ENCODE measurements at regions not wholly inside any gene's neighbourhood (a gene's known extent, or its start where the extent isn't known, plus 50 kb on each side); places are given as distances from the start of the nearest gene placed in this dataset.
"Not testable (repeated sequence)": the region's sequence is repeated elsewhere in the genome, so short reads cannot be mapped to it uniquely, and the experiment has no call there.

DNA sequence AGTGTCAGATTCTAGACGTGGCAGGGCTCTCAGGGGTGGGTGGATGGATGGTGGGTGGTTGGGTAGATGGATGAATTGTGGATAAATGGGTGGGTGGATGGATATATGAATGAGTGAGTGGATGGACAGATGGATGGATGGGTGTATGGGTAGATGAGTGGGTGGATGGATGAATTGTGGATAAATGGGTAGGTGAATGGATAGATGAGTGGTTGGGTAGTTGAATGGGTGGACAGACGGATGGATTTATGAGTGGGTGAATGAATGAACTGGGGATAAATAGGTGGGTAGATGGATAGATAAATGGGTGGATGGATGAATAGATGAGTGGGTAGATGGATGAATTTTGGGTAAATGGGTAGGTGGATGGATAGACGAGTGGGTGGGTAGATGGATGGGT is 111.0 kb upstream of the ZNF469 start:
- H3K4me1 ChIP-seq (ENCODE audit: control insufficient read depth, insufficient read depth, low read length); H3K36me3 ChIP-seq (ENCODE audit: control insufficient read depth in 2 of 2, insufficient read depth in 1 of 2, low read length in 2 of 2); CTCF ChIA-PET; POLR2A ChIA-PET; H3K27ac ChIP-seq (ENCODE audit: extremely low read depth, low read depth, low read length); H3K4me3 ChIP-seq (ENCODE audit: low read depth, low read length); H3K9me3 ChIP-seq (ENCODE audit: control insufficient read depth, insufficient read depth, low read depth, low read length): not testable (repeated sequence)
- TF ChIP-seq ZFHX2 (tag by site-specific recombination; conservative IDR thresholded peaks at IDR 0.05) = peak; percentile 97
- TF ChIP-seq EGR2 (tag by site-specific recombination; IDR thresholded peaks at IDR 0.05; ENCODE audit: low read depth) = peak; percentile 100

DNA sequence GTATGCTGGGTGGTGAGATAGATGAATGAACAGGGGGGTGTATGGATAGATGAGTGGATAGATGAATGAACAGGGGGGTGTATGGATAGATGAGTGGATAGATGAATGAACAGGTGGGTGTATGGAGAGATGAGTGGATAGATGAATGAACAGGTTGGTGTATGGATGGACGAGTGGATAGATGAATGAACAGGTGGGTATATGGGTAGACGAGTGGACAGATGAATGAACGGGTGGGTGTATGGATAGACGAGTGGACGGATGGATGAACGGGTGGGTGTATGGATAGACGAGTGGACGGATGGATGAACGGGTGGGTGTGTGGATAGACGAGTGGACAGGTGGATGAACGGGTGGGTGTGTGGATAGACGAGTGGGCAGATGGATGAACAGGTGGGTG is 110.3 kb upstream of the ZNF469 start:
- H3K4me3 ChIP-seq (ENCODE audit: low read depth, low read length); H3K4me1 ChIP-seq (ENCODE audit: control insufficient read depth, insufficient read depth, low read length); POLR2A ChIA-PET; H3K9me3 ChIP-seq (ENCODE audit: control insufficient read depth, insufficient read depth, low read depth, low read length); CTCF ChIA-PET; H3K36me3 ChIP-seq (ENCODE audit: control insufficient read depth in 2 of 2, insufficient read depth in 1 of 2, low read length in 2 of 2); H3K27ac ChIP-seq (ENCODE audit: extremely low read depth, low read depth, low read length): not testable (repeated sequence)
- peak; percentile 29; the same call in 1 of the 2 replicates for TF ChIP-seq EGR2 (tag by site-specific recombination; IDR thresholded peaks at IDR 0.05; ENCODE audit: low read depth)
- peak; percentile 99 for TF ChIP-seq ZBTB17 (tag by site-specific recombination; IDR thresholded peaks at IDR 0.05)
- TF ChIP-seq ZFHX2 (tag by site-specific recombination; conservative IDR thresholded peaks at IDR 0.05) = peak; percentile 16; the same call in 1 of the 2 replicates

DNA sequence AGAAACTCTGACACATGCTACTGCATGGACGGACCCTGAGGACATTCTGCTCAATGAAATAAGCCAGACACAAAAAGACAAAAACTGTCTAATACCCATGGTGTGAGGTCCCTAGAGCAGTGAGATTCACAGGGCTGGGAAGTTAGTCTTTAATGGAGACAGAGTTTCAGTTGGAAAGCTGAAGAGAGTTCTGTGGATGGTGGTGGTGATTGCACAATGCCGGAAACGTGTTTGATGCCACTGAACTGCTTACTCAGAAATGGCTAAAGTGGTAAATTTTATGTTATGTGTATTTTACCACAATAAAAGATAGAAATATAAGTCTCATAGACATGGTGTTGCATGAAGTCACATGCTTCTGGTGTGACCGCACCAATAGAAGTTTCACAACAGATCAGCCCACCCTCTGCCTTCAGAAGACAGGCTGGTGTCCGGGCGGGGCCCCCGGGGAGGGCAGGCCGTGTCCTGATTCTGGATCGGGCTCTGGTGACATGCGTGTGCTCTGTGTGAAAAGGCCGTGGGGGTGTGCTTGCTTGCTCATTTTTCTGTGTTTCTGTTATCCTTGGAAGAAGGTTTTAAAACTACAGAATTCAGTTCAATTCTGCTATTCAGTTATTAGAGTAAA is 108.5 kb upstream of the ZNF469 start:
- CTCF ChIA-PET; H3K9me3 ChIP-seq (ENCODE audit: control insufficient read depth, insufficient read depth, low read depth, low read length); POLR2A ChIA-PET; H3K27ac ChIP-seq (ENCODE audit: extremely low read depth, low read depth, low read length); H3K4me1 ChIP-seq (ENCODE audit: control insufficient read depth, insufficient read depth, low read length); H3K36me3 ChIP-seq (ENCODE audit: control insufficient read depth in 2 of 2, insufficient read depth in 1 of 2, low read length in 2 of 2); H3K4me3 ChIP-seq (ENCODE audit: low read depth, low read length): not testable (repeated sequence)

DNA sequence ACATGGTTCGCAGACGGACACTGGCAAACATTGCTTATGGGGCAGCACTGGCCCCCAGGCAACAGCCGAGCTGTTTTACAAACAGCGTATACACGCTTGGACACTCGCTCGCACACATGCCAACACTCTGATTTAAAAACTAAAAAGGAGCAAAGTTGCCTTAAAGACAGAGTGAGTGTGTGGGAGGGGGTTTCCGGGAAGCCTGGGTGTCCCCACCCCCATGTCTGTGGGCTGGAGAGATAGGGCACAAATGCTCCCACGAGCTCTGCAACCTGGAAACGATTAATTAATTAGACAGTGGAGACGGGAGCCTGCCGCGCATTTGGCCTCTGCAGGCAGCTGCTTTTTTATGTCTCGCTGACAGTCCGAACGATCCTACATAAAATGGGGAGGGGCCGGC is 107.9 kb upstream of the ZNF469 start:
- TF ChIP-seq ZNF600 (tag by site-specific recombination; IDR thresholded peaks at IDR 0.05) = no peak
- TF ChIP-seq ZFHX2 (tag by site-specific recombination; conservative IDR thresholded peaks at IDR 0.05) = 0 out of 2 replicates have a peak, but pooled peaks have one; percentile 9
- peak; percentile 19; the same call in 1 of the 2 replicates for TF ChIP-seq EGR2 (tag by site-specific recombination; IDR thresholded peaks at IDR 0.05; ENCODE audit: low read depth)
- TF ChIP-seq YY1 (tag by site-specific recombination; IDR thresholded peaks at IDR 0.05) = no peak
- Histone ChIP-seq H3K27ac (ENCODE audit: extremely low read depth, low read depth, low read length) (no peak overlapping the region), H3K4me3 (ENCODE audit: low read depth, low read length) (no peak overlapping the region), H3K4me1 (ENCODE audit: control insufficient read depth, insufficient read depth, low read length) (no peaks in the 10 kb centered on the region), H3K9me3 (ENCODE audit: control insufficient read depth, insufficient read depth, low read depth, low read length) (no peaks in the 10 kb centered on the region), H3K36me3 (ENCODE audit: control insufficient read depth in 2 of 2, insufficient read depth in 1 of 2, low read length in 2 of 2) (no peaks in the 10 kb centered on the region)
- ChIA-PET CTCF (no interaction called here), POLR2A (no interaction called here)

DNA sequence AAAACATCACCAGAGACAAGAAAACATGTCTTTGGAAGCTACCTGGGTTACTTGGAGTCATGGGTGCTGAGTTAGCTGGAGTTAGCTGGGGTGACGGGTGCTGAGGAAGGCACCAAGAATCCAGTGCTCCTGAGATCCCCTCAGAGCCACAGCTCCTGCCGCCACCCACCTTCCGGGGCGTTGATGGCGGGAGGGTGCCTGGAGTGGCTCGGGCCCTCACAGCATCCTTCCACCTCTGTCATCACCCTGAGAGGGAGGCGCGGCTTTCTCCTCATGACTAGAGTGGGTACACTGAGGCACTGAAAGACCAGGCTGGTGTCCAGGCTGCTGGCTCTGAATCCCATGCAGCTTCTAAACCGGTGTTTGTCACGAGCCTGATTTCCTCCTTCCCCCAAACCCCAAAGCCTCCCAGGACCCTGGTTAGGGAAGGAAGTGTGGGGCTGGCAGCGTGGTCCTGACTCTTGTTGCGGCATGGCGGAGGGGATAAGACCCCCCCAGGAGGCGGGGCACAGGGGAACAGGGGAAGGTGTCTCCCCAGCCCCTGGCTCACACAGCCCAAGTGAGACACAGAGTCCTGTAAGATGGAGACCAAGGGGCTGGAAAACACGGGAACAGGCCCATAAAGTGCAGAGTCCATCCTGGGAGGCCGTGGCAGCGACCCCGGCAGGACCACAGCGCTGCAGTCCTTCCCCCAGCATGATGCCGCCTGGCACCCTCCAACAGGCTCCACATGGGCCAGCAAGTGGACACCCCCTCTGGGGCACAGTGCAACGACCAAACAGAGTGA is 107.2 kb upstream of the ZNF469 start:
- H3K36me3 ChIP-seq (ENCODE audit: control insufficient read depth in 2 of 2, insufficient read depth in 1 of 2, low read length in 2 of 2); POLR2A ChIA-PET; H3K4me1 ChIP-seq (ENCODE audit: control insufficient read depth, insufficient read depth, low read length); H3K27ac ChIP-seq (ENCODE audit: extremely low read depth, low read depth, low read length); CTCF ChIA-PET; H3K4me3 ChIP-seq (ENCODE audit: low read depth, low read length); H3K9me3 ChIP-seq (ENCODE audit: control insufficient read depth, insufficient read depth, low read depth, low read length): not testable (repeated sequence)

DNA sequence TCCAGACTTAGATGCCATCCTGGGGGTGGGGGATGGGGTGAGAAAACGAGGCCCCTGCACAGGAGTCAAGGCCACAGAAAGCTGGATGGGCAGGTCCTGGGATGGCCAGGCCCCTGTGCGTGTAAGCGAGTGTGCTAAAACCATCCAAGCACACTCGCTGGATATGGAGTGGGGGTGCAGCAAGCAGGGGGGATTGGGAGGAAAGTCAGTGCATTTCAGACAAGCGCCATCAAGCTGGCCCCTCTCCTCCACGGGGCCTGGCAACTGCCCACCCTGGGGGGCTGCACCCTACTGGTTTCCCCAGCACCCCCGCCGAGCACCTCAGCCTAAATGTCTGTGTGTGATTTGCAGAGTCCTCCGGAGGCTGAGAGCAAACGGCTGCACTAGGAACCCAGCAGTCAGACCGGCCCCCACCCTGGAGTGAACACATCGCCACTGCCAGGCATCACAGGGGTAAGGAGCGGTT is 106.6 kb upstream of the ZNF469 start:
- H3K4me1 ChIP-seq (ENCODE audit: control insufficient read depth, insufficient read depth, low read length); H3K36me3 ChIP-seq (ENCODE audit: control insufficient read depth in 2 of 2, insufficient read depth in 1 of 2, low read length in 2 of 2); CTCF ChIA-PET; H3K4me3 ChIP-seq (ENCODE audit: low read depth, low read length); H3K9me3 ChIP-seq (ENCODE audit: control insufficient read depth, insufficient read depth, low read depth, low read length); POLR2A ChIA-PET; H3K27ac ChIP-seq (ENCODE audit: extremely low read depth, low read depth, low read length): not testable (repeated sequence)

DNA sequence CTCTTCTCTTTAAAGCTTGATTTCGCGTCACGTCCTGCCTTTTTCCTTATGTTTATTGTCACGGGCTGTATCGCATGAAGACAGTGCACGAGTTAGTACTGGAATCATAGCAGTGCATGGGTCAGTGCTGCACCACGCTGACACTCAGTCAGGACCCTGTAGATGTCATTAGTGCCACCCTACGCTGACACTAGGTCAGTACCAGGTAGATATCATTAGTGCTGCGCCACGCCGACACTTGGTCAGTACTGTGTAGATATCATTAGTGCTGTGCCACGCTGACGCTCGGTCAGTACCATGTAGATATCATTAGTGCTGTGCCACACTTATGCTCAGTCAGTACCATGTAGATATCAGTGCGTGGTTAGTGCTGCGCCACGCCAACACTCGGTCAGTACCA is 106.2 kb upstream of the ZNF469 start:
- H3K4me1 ChIP-seq (ENCODE audit: control insufficient read depth, insufficient read depth, low read length) = no peaks in the 10 kb centered on the region
- no peak overlapping the region for H3K27ac ChIP-seq (ENCODE audit: extremely low read depth, low read depth, low read length)
- ChIA-PET CTCF (no interaction called here), POLR2A (no interaction called here)
- H3K9me3 ChIP-seq (ENCODE audit: control insufficient read depth, insufficient read depth, low read depth, low read length) = no peaks in the 10 kb centered on the region
- H3K36me3 ChIP-seq (ENCODE audit: control insufficient read depth in 2 of 2, insufficient read depth in 1 of 2, low read length in 2 of 2) = no peaks in the 10 kb centered on the region
- no peak overlapping the region for H3K4me3 ChIP-seq (ENCODE audit: low read depth, low read length)
- no peak for TF ChIP-seq KLF9 (tag by site-specific recombination; IDR thresholded peaks at IDR 0.05; ENCODE audit: low read depth)
- TF ChIP-seq OSR2 (tag by site-specific recombination; IDR thresholded peaks at IDR 0.05) = no peak
- TF ChIP-seq, protein P1, sequence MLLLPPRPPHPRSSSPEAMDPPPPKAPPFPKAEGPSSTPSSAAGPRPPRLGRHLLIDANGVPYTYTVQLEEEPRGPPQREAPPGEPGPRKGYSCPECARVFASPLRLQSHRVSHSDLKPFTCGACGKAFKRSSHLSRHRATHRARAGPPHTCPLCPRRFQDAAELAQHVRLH (tag by site-specific recombination; IDR thresholded peaks at IDR 0.05) = no peak
- TF ChIP-seq ZSCAN30 (tag by site-specific recombination; IDR thresholded peaks at IDR 0.05) = no peak
- no peak for TF ChIP-seq ZNF341 (tag by site-specific recombination; IDR thresholded peaks at IDR 0.05; ENCODE audit: low read depth)
- TF ChIP-seq, protein P2, sequence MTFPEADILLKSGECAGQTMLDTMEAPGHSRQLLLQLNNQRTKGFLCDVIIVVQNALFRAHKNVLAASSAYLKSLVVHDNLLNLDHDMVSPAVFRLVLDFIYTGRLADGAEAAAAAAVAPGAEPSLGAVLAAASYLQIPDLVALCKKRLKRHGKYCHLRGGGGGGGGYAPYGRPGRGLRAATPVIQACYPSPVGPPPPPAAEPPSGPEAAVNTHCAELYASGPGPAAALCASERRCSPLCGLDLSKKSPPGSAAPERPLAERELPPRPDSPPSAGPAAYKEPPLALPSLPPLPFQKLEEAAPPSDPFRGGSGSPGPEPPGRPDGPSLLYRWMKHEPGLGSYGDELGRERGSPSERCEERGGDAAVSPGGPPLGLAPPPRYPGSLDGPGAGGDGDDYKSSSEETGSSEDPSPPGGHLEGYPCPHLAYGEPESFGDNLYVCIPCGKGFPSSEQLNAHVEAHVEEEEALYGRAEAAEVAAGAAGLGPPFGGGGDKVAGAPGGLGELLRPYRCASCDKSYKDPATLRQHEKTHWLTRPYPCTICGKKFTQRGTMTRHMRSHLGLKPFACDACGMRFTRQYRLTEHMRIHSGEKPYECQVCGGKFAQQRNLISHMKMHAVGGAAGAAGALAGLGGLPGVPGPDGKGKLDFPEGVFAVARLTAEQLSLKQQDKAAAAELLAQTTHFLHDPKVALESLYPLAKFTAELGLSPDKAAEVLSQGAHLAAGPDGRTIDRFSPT (tag by site-specific recombination; IDR thresholded peaks at IDR 0.05) = no peak
- TF ChIP-seq PRDM1 (tag by site-specific recombination; IDR thresholded peaks at IDR 0.05) = no peak
